Esophagus mucosa (tissue), 1 donor: ENCODE measurements at regions not wholly inside any gene's neighbourhood (a gene's known extent, or its start where the extent isn't known, plus 50 kb on each side); places are given as distances from the start of the nearest gene placed in this dataset.

Experiments used
- ATAC-seq: fragments of 200-7000 bp; cut with Tn5 transposase; one replicate; pipeline ENCODE4 v1.9.1; 2020
- donor health status: DM: yes; HTN: yes; CAD: no.

GRCh38 chr13:39100996-39101738 is 62.9 kb downstream of the NHLRC3 start:
- no peak for ATAC-seq

- no peak for ATAC-seq
These were observed 64.8 kb downstream of the NHLRC3 start for GRCh38 chr13:39102981-39103490.

GRCh38 chr13:39105110-39105509 is 66.9 kb downstream of the NHLRC3 start:
- no peak for ATAC-seq

GRCh38 chr13:39106216-39107005 is 68.2 kb downstream of the NHLRC3 start:
- no peak for ATAC-seq

GRCh38 chr13:39107561-39107960 is 69.3 kb downstream of the NHLRC3 start:
- no peak for ATAC-seq

GRCh38 chr13:39108783-39109182 is 70.5 kb downstream of the NHLRC3 start:
- ATAC-seq = no peak

GRCh38 chr13:39110518-39111097 is 72.4 kb downstream of the NHLRC3 start:
- ATAC-seq = no peak

GRCh38 chr13:39111145-39111544 is 72.9 kb downstream of the NHLRC3 start:
- no peak for ATAC-seq

GRCh38 chr13:39119422-39119821 is 81.2 kb downstream of the NHLRC3 start:
- ATAC-seq = no peak

GRCh38 chr13:39123578-39123977 is 85.3 kb downstream of the NHLRC3 start:
- ATAC-seq = no peak

GRCh38 chr13:39129213-39129612 is 91.0 kb downstream of the NHLRC3 start:
- no peak for ATAC-seq

GRCh38 chr13:39130301-39130700 is 92.0 kb downstream of the NHLRC3 start:
- ATAC-seq = no peak

- peak; percentile 26 for ATAC-seq
These were observed 94.3 kb downstream of the NHLRC3 start for GRCh38 chr13:39132286-39133230.

GRCh38 chr13:39133781-39134180 is 95.5 kb downstream of the NHLRC3 start:
- ATAC-seq = peak; percentile 43

GRCh38 chr13:39134574-39134973 is 96.3 kb downstream of the NHLRC3 start:
- ATAC-seq = no peak

GRCh38 chr13:39144391-39144790 is 106.1 kb downstream of the NHLRC3 start:
- no peak for ATAC-seq

- peak; percentile 58 for ATAC-seq
These were observed 106.8 kb downstream of the NHLRC3 start for GRCh38 chr13:39144941-39145533.

- peak; percentile 94 for ATAC-seq
These were observed 110.3 kb downstream of the NHLRC3 start for GRCh38 chr13:39148513-39148961.

- no peak for ATAC-seq
These were observed 111.6 kb downstream of the NHLRC3 start for GRCh38 chr13:39149896-39150295.

GRCh38 chr13:39154041-39154440 is 115.8 kb downstream of the NHLRC3 start:
- ATAC-seq = no peak

- ATAC-seq = no peak
These were observed 121.1 kb downstream of the NHLRC3 start for GRCh38 chr13:39159393-39159792.
